Neutrophil (primary cell): ENCODE measurements at regions not wholly inside any gene's neighbourhood (a gene's known extent, or its start where the extent isn't known, plus 50 kb on each side); places are given as distances from the start of the nearest gene placed in this dataset.

ENCODE experiments used
- H3K27ac ChIP-seq: fragments of 200-600 bp; sonication (generic); 2 replicates; pipeline ENCODE4 v1.5.1; 2016; ENCODE audit warnings: mild to moderate bottlenecking, moderate library complexity
- H3K27me3 ChIP-seq: fragments of 200-600 bp; sonication (generic); 2 replicates; pipeline ENCODE4 v1.6.0; 2016; ENCODE audit warnings: mild to moderate bottlenecking
- H3K36me3 ChIP-seq: fragments of 200-600 bp; sonication (generic); 2 replicates; pipeline ENCODE4 v1.5.1; 2017
- H3K4me1 ChIP-seq, 2 experiments: fragments of 200-600 bp in 1 of 2; sonication (generic) in 1 of 2; 1 replicate in 1 of 2; 2 replicates in 1 of 2; pipeline versions ENCODE4 v1.5.1 to v1.6.1; 2013 to 2016; ENCODE audit warnings: low read depth in 1 of 2, low read length in 1 of 2, mild to moderate bottlenecking in 1 of 2, moderate library complexity in 1 of 2; ENCODE audit not compliant: control insufficient read depth in 1 of 2, insufficient read depth in 1 of 2
- H3K4me3 ChIP-seq, 2 experiments: fragments of 200-600 bp in 1 of 2; sonication (generic) in 1 of 2; 1 replicate in 1 of 2; 2 replicates in 1 of 2; pipeline ENCODE4 v1.5.1; 2013 to 2016; ENCODE audit warnings: low read depth in 1 of 2, low read length in 1 of 2, mild to moderate bottlenecking in 1 of 2, moderate library complexity in 1 of 2
- H3K9me3 ChIP-seq: fragments of 200-600 bp; sonication (generic); 2 replicates; pipeline ENCODE4 v1.5.1; 2016
- CTCF ChIP-seq: fragments of 200-600 bp; sonication (generic); IDR thresholded peaks from 2 replicates; pipeline ENCODE4 v1.5.1; 2016; ENCODE audit warnings: antibody characterized with exemption

GRCh38 chr6:166021429-166021828 is 146.2 kb downstream of the TBXT start:
- Histone ChIP-seq H3K27ac (no peak overlapping the region), H3K27me3 (no peaks in the 10 kb centered on the region), H3K36me3 (no peaks in the 10 kb centered on the region), H3K4me3 (no peak overlapping the region), H3K9me3 (no peaks in the 10 kb centered on the region), H3K4me1 (no peaks in the 10 kb centered on the region)
- TF ChIP-seq CTCF, result no peak

GRCh38 chr6:166019214-166019613 is 148.4 kb downstream of the TBXT start:
- H3K36me3 ChIP-seq, result no peaks in the 10 kb centered on the region
- no peaks in the 10 kb centered on the region for H3K9me3 ChIP-seq
- no peaks in the 10 kb centered on the region for H3K4me1 ChIP-seq
- no peak for TF ChIP-seq CTCF
- H3K27me3 ChIP-seq, result no peaks in the 10 kb centered on the region
- no peak overlapping the region for H3K4me3 ChIP-seq
- H3K27ac ChIP-seq, result no peak overlapping the region

GRCh38 chr6:166017032-166017635 is 150.5 kb downstream of the TBXT start:
- Histone ChIP-seq H3K27me3 (no peaks in the 10 kb centered on the region), H3K27ac (no peak overlapping the region), H3K36me3 (no peaks in the 10 kb centered on the region), H3K4me1 (no peaks in the 10 kb centered on the region), H3K4me3 (no peak overlapping the region), H3K9me3 (no peaks in the 10 kb centered on the region)
- TF ChIP-seq CTCF, result no peak

GRCh38 chr6:166014966-166015365 is 152.7 kb downstream of the TBXT start:
- Histone ChIP-seq H3K27ac (no peak overlapping the region), H3K4me1 (no peaks in the 10 kb centered on the region), H3K4me3 (no peak overlapping the region), H3K9me3 (no peaks in the 10 kb centered on the region), H3K27me3 (peaks cover 20% of the 10 kb centered on the region), H3K36me3 (no peaks in the 10 kb centered on the region)
- no peak for TF ChIP-seq CTCF

GRCh38 chr6:166010136-166010960 is 157.3 kb downstream of the TBXT start:
- Histone ChIP-seq H3K36me3 (no peaks in the 10 kb centered on the region), H3K4me1 (no peaks in the 10 kb centered on the region), H3K27ac (no peak overlapping the region), H3K27me3 (peaks cover 66% of the 10 kb centered on the region), H3K9me3 (no peaks in the 10 kb centered on the region), H3K4me3 (no peak overlapping the region)
- no peak for TF ChIP-seq CTCF
